ENCODE measurements at regions not wholly inside any gene's neighbourhood (a gene's known extent, or its start where the extent isn't known, plus 50 kb on each side); places are given as distances from the start of the nearest gene placed in this dataset.

DNA sequence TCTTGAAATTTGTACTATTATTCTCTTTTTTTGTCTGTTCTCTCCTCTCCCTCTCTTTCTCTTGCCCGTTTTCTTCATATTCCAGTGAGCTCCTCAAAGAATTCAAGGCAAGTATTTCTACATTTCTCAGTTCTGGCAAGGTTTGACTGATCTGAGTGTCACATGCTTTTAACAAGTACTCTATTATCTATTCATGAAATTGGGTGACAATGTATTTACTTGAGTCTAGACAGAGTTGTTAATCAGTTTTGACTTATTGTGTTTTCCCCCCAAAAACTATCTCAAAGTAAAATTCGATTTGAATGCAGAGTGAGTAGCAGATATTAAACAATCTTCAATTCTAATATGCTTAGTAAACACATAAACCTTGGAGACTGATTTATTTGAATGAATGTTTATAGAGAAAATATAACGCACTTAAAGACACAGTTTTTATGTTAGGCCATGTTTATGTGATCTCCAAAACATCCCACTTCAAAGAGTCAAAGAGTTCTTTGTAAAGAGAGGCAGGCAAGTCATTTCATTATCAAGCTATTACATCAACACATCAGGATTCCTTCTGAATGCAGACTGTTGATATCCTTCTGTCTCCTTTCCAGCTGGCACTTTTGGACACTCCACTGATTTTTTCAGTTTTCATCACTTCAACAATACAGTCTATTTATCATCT is 166.6 kb downstream of the SLITRK6 start:
- FAIRE-seq: no peak
- Histone ChIP-seq H3K9me3 (ENCODE audit: insufficient read depth, low read depth, low read length) (no peaks in the 10 kb centered on the region), H3K79me2 (ENCODE audit: insufficient read depth, low read length) (no peaks in the 10 kb centered on the region), H3K27ac (ENCODE audit: low read depth, low read length) (no peak overlapping the region), H3K4me2 (ENCODE audit: low read length) (no peak overlapping the region), H2AFZ (ENCODE audit: low read depth, low read length) (no peak overlapping the region), H3K27me3 (ENCODE audit: insufficient read depth, low read length) (no peaks in the 10 kb centered on the region), H3K9ac (ENCODE audit: low read length) (no peak overlapping the region), H4K20me1 (ENCODE audit: insufficient read depth, low read length) (no peaks in the 10 kb centered on the region), H3K4me3 (ENCODE audit: insufficient read depth, low read depth, low read length) (no peak overlapping the region), H3K36me3 (ENCODE audit: insufficient read depth, low read length) (no peaks in the 10 kb centered on the region), H3K4me1 (ENCODE audit: insufficient read depth, low read length) (no peaks in the 10 kb centered on the region)
- TF ChIP-seq, protein P1, sequence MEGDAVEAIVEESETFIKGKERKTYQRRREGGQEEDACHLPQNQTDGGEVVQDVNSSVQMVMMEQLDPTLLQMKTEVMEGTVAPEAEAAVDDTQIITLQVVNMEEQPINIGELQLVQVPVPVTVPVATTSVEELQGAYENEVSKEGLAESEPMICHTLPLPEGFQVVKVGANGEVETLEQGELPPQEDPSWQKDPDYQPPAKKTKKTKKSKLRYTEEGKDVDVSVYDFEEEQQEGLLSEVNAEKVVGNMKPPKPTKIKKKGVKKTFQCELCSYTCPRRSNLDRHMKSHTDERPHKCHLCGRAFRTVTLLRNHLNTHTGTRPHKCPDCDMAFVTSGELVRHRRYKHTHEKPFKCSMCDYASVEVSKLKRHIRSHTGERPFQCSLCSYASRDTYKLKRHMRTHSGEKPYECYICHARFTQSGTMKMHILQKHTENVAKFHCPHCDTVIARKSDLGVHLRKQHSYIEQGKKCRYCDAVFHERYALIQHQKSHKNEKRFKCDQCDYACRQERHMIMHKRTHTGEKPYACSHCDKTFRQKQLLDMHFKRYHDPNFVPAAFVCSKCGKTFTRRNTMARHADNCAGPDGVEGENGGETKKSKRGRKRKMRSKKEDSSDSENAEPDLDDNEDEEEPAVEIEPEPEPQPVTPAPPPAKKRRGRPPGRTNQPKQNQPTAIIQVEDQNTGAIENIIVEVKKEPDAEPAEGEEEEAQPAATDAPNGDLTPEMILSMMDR (IDR thresholded peaks at IDR 0.05; ENCODE audit: insufficient read depth, low read depth, low read length): no peak
- no peak for TF ChIP-seq EZH2 (IDR thresholded peaks at IDR 0.05; ENCODE audit: insufficient read depth, low read length)
- Mint-ChIP-seq H3K9me3 (ENCODE audit: unreplicated experiment) (no peaks in the 10 kb centered on the region), H3K4me1 (ENCODE audit: low read depth, unreplicated experiment) (peaks cover 6% of the 10 kb centered on the region), H3K4me3 (ENCODE audit: unreplicated experiment) (no peak overlapping the region), H3K36me3 (ENCODE audit: low read depth, unreplicated experiment) (no peaks in the 10 kb centered on the region), H3K27ac (ENCODE audit: unreplicated experiment) (no peak overlapping the region), H3K27me3 (ENCODE audit: low read depth, unreplicated experiment) (no peaks in the 10 kb centered on the region)
- DNase-seq (ENCODE audit: low read depth): no peak

DNA sequence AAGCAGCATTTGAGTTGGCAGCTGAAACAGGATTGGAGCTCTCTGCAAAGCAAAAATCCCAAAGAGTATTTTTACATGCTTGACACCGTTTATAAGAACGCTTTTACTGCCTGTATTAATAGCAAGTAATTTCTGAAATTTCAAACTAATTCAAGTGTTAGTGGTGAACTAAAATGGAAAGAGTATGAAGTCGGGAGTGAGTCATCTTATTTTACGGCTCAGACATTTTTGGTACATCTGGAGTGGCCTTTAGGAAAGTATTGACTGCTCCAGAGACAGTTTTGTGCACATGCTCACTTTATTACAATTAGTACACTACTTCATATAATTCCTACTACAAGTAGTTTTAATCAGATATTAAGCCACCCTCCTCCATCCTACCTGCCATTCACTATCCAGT is 167.4 kb downstream of the SLITRK6 start:
- Histone ChIP-seq H4K20me1 (ENCODE audit: insufficient read depth, low read length) (no peaks in the 10 kb centered on the region), H3K27me3 (ENCODE audit: insufficient read depth, low read length) (no peaks in the 10 kb centered on the region), H3K4me3 (ENCODE audit: insufficient read depth, low read depth, low read length) (no peak overlapping the region), H3K27ac (ENCODE audit: low read depth, low read length) (no peak overlapping the region), H3K79me2 (ENCODE audit: insufficient read depth, low read length) (no peaks in the 10 kb centered on the region), H3K4me1 (ENCODE audit: insufficient read depth, low read length) (no peaks in the 10 kb centered on the region), H3K9ac (ENCODE audit: low read length) (no peak overlapping the region), H3K36me3 (ENCODE audit: insufficient read depth, low read length) (no peaks in the 10 kb centered on the region), H3K4me2 (ENCODE audit: low read length) (no peak overlapping the region), H3K9me3 (ENCODE audit: insufficient read depth, low read depth, low read length) (no peaks in the 10 kb centered on the region), H2AFZ (ENCODE audit: low read depth, low read length) (no peak overlapping the region)
- FAIRE-seq (no peak), DNase-seq (ENCODE audit: low read depth) (no peak)
- no peaks in the 10 kb centered on the region for H3K36me3 Mint-ChIP-seq (ENCODE audit: low read depth, unreplicated experiment)
- H3K4me3 Mint-ChIP-seq (ENCODE audit: unreplicated experiment): no peak overlapping the region
- no peaks in the 10 kb centered on the region for H3K9me3 Mint-ChIP-seq (ENCODE audit: unreplicated experiment)
- H3K27me3 Mint-ChIP-seq (ENCODE audit: low read depth, unreplicated experiment): no peaks in the 10 kb centered on the region
- peaks cover 6% of the 10 kb centered on the region for H3K4me1 Mint-ChIP-seq (ENCODE audit: low read depth, unreplicated experiment)
- no peak overlapping the region for H3K27ac Mint-ChIP-seq (ENCODE audit: unreplicated experiment)
- TF ChIP-seq, protein P1 (IDR thresholded peaks at IDR 0.05; ENCODE audit: insufficient read depth, low read depth, low read length): no peak
- TF ChIP-seq EZH2 (IDR thresholded peaks at IDR 0.05; ENCODE audit: insufficient read depth, low read length): no peak

DNA sequence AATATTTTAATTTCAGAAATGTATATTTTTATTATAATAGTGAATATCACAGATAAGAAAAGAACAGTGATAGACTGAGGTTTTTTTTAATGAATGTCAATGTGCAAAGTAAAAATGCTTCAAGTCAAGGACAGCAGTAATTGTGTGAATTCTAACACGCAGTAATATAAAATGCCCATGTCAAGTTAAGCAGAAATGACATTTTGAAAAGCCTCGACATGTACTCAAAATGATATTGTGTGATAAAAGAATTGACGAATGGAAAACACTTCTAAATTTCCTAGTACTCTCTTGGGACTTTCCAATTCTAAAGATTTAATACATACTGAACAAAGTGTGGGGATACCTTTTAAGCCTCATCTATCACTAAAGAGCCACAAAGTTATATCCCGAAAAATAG is 172.6 kb downstream of the SLITRK6 start:
- Mint-ChIP-seq H3K27ac (ENCODE audit: unreplicated experiment) (no peak overlapping the region), H3K9me3 (ENCODE audit: unreplicated experiment) (no peaks in the 10 kb centered on the region), H3K4me3 (ENCODE audit: unreplicated experiment) (no peak overlapping the region), H3K36me3 (ENCODE audit: low read depth, unreplicated experiment) (no peaks in the 10 kb centered on the region), H3K27me3 (ENCODE audit: low read depth, unreplicated experiment) (no peaks in the 10 kb centered on the region), H3K4me1 (ENCODE audit: low read depth, unreplicated experiment) (no peaks in the 10 kb centered on the region)
- no peak overlapping the region for H2AFZ ChIP-seq (ENCODE audit: low read depth, low read length)
- no peak overlapping the region for H3K4me2 ChIP-seq (ENCODE audit: low read length)
- no peaks in the 10 kb centered on the region for H3K9me3 ChIP-seq (ENCODE audit: insufficient read depth, low read depth, low read length)
- H3K4me1 ChIP-seq (ENCODE audit: insufficient read depth, low read length): no peaks in the 10 kb centered on the region
- TF ChIP-seq, protein P1 (IDR thresholded peaks at IDR 0.05; ENCODE audit: insufficient read depth, low read depth, low read length): no peak
- no peak for TF ChIP-seq EZH2 (IDR thresholded peaks at IDR 0.05; ENCODE audit: insufficient read depth, low read length)
- no peak overlapping the region for H3K27ac ChIP-seq (ENCODE audit: low read depth, low read length)
- H3K36me3 ChIP-seq (ENCODE audit: insufficient read depth, low read length): no peaks in the 10 kb centered on the region
- no peak overlapping the region for H3K4me3 ChIP-seq (ENCODE audit: insufficient read depth, low read depth, low read length)
- DNase-seq (ENCODE audit: low read depth): no peak
- no peaks in the 10 kb centered on the region for H4K20me1 ChIP-seq (ENCODE audit: insufficient read depth, low read length)
- H3K9ac ChIP-seq (ENCODE audit: low read length): no peak overlapping the region
- no peak for FAIRE-seq
- no peaks in the 10 kb centered on the region for H3K27me3 ChIP-seq (ENCODE audit: insufficient read depth, low read length)
- no peaks in the 10 kb centered on the region for H3K79me2 ChIP-seq (ENCODE audit: insufficient read depth, low read length)

Measured in astrocyte (in vitro differentiated cells and primary cell).